HG02981 (cell line): ENCODE measurements at regions not wholly inside any gene's neighbourhood (a gene's known extent, or its start where the extent isn't known, plus 50 kb on each side); places are given as distances from the start of the nearest gene placed in this dataset.
A peak's percentile ranks its signal among the peaks of the same experiment; 100 is the strongest.
"Not testable (repeated sequence)": the region's sequence is repeated elsewhere in the genome, so short reads cannot be mapped to it uniquely, and the experiment has no call there.

Source experiments
- ATAC-seq: cut with Tn5 transposase; IDR thresholded peaks from one replicate; pipeline ENCODE4 v1.9.1; 2021; ENCODE audit warnings: mild to moderate bottlenecking, moderate library complexity; ENCODE audit not compliant: unreplicated experiment

GRCh38 chr1:222189218-222189617 is 358.7 kb downstream of the HHIPL2 start:
- no peak for ATAC-seq

DNA sequence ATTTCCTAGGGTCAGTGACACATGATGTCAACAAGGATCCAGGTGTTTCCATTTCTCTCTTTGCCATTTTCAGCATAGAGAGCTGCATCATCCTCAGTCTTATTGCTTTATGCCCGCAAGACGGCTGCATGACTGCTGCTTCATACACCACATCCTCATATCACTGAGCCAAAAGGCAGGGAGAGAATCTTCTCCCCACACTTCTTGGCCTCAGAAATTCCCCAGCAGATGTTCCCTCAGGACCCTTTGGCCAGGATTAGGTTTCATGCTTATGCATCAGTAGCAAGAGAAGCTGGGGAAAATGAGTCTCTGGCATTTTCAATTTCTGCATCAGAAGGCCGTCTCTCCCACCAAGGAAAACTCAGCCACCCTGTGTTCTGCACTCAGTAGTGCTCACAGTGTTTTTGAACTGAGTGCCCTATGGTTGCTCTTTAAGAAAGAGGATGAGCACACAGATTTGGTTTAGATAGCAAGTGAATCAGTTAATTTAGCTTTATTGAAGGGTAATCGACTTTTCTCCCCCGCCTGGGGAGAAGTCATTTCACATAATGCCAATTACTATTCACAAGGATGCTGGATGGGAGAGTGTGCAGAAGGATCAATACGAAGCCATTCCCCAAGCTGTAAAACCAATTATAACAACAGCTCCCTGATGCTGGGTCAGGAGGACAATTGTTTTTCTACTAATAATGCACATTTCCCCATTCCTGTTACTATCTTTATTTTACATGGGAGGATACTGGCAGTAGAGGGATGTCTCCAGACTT is 360.2 kb downstream of the HHIPL2 start:
- no peak for ATAC-seq

DNA sequence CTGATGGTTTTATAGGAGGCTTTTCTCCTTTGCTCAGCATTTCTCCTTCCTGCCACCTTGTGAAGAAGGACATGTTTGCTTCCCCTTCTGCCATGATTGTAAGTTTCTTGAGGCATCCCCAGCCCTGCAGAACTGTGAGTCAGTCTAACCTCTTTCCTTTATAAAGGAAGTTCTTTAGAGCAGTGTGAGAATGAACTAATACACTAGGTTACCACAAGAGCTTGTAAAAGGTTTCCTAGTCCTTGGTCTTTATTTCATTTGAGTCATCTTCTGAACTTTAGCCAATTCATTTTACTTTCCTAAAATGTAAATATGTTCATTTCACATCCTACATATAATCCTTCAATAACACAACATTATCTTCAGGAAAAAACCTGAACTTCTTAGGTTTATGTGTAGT is 365.3 kb downstream of the HHIPL2 start:
- no peak for ATAC-seq

DNA sequence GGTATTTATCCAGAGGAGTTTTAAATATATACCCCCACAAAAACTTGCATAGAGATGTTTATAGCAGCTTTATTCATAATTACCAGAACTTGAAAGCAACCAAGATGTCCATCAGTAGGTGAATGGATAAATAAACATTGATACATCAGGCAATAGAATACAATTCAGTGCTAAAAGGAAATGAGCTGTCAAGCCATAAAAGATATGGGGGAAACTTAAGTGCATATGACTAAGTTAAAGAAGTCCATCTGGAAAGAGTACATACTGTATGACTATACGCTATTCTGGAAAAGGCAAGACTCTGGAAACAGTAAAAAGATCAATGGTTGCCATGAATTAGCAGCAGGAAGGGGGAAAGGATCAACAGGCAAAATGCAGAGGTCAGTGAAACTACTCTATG is 366.7 kb downstream of the HHIPL2 start:
- no peak for ATAC-seq

GRCh38 chr1:222177496-222177895 is 370.4 kb downstream of the HHIPL2 start:
- ATAC-seq, result not testable (repeated sequence)

DNA sequence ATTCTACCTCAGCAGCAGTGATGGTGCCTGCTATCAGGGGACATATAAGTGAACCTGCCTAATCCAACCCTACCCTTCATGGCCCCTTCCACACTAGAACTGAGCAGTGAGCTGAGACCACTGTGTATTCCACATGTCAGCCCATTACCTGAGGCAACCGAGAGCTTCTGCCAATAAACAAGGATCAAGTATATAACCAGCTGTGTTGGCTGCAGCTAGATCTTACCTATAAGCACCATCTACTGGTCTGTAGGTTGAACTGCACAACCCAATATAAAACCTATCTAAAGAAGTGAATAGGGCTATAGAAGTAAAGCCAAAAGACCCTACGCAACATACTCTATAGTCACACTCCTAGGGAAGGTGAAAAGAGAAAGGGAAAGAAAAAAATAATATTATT is 376.9 kb downstream of the HHIPL2 start:
- peak; percentile 70 for ATAC-seq

- no peak for ATAC-seq
Measured at GRCh38 chr1:222168621-222169020, 379.3 kb downstream of the HHIPL2 start.

DNA sequence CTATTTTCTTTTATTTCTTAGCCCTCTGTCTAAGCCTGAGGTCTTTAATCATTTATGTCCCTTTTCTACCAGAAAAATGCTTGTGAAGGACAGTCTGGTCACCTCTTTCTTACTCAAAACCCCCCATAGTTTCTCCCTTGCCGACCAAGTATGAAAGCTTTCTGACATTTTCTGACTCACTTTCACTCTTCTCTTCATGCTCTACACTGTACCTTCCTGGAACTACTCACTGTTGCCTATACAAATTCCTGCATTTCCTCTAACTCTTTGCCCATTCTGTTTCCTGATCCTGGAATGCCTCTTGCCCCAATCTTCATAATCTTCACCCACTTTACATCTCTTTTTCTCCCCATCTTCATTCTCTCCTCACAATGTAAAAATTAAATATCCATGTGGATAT is 380.0 kb downstream of the HHIPL2 start:
- ATAC-seq, result no peak

DNA sequence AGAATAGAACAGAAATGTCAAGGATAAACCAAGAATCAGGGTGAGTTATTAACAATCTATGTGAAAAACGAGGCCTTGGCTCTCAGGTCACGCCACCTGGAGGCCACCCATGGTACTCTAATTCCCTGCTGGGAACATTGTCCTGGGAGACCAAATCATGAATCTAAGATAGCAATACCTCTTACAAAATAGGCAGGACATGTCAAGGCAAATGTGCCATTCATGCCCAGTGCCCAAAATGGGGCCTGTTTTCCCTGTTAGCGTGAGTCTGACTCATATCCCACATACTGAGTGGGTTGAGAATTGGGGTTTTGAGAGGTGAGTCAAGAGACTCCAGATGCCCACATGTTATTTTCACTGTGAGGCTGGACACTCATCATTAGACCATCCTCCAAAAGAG is 380.8 kb downstream of the HHIPL2 start:
- ATAC-seq, result no peak

- no peak for ATAC-seq
Measured at GRCh38 chr1:222165629-222166028, 382.3 kb downstream of the HHIPL2 start.

DNA sequence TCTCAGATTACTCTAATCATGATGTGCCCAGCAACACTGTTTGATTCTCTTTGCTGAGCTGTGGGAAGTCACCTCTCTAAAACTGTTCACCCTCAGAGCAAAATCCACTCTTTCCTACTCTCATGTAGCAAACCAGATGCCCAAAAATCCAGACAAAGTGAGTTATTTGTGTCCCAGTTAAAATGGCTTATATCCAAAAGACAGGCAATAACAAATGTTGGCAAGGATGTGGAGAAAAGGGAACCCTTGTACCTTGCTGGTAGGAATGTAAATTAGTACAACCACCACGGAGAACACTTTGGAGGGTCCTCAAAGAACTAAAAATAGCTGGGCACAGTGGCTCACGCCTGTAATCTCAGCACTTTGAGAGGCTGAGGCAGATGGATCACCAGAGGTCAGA is 384.0 kb downstream of the HHIPL2 start:
- no peak for ATAC-seq

DNA sequence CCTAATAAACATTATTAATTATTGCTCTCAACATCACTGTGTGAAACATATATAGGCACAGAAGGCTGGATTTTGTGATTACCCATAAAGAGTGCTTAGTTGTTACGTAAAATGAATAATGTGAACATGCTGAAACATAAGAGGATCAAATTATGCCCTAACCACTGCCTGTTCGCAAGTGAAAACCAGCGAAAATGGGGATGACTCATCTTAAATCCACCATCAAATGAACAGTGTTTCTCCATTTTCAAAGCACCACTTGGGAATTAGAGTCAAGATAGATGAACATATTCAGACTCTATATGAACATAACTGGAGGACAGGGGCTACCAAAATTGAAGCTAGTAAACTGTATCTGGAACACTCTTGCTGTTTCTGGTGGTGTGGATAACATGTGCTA is 386.2 kb downstream of the HHIPL2 start:
- ATAC-seq, result no peak

DNA sequence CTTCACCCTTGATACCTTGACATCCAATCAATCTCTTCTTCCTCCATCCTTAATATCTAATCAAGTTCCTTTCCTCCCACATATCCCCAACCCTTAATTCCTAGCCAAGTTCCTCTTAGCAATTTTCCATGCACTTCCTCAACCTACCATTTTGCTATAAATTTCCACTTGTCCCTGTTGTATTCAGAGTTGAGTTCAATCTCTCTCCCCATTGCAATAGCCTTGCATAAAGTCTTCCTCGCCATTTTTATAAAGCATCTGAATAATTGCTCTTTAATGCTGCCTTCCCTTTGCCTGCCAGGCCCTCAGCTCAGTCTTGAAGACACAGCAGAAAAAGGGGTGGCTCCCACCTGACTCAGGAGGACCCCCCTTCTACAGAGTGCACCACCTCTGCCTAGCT is 390.3 kb downstream of the HHIPL2 start:
- ATAC-seq, result no peak

DNA sequence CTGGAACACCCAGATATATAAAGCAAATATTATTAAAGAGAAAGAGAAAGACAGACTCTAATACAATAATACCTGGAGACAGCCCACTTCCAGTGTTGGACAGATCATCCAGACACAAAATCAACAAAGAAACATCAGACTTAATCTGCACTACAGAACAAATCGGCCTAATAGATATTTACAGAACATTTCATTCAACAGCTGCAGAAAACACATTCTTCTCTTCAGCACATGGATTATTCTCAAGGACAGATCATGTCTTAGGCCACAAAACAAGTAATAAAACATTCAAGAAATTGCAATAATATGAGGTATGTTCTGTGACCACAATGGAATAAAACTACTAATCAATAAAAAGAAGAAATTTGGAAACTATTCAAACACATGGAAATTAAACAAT is 398.3 kb upstream of the DUSP10 start:
- no peak for ATAC-seq

DNA sequence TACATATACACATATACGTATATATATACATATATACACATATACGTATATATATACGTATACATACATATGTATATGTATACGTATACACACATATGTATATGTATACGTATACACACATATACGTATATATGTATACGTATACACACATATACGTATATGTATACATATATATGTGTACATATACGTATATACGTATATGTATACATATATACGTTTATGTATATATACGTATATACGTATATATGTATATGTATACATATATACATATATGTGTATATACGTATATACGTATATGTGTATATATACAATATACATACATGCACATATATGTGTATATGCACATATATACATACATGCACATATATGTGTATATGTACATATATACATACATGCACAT is 396.2 kb upstream of the DUSP10 start:
- ATAC-seq, result no peak

- no peak for ATAC-seq
Measured at GRCh38 chr1:222136869-222137268, 395.0 kb upstream of the DUSP10 start.

- ATAC-seq, result no peak
Measured at GRCh38 chr1:222129041-222129440, 387.2 kb upstream of the DUSP10 start.

DNA sequence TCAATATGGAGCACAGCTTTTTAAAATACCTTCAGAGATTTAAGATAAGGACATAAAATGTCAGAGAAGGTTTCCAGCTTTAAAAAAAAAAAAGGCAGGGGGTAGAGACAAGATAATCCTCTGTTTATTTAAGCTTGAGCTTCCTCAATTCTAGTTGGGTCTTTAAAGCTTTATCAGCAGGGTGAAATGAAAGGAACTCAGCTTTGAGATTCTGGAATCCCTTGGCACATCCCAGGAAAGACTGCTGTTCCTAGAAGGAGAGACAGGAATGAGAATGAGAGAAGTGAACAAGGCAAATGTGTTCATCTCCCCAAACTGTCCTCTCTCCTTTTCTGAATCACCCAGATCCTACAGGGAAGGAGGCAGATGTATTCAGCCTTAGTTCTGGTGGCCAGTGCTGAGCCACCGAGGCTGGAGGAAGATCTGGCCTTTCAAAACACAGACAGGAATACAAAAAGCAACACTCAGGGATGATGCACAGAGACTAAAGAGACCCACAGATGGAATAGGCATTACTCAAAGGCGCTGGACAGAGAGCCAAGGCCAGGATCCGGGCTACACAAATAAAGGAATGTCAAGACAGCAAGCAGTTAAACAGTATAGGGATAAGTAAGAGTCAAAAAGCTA is 385.8 kb upstream of the DUSP10 start:
- ATAC-seq, result no peak

DNA sequence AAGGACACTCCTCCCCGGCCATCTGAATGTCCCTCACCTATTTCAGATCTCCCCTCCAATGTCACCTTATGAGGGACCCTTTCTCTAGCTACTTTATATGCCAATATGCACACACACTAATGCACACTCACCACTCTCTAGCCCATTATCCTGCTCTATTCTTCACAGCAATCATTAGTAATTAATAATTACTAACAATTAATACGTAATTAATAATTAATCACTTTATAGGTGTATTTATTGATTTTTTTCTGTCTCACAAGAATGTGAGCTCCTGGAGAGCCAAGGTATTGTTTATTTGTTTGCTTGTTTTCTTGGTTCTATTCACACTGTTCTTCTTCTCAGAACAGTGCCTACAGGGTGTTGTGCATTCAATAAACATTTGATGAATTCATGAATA is 385.2 kb upstream of the DUSP10 start:
- ATAC-seq, result no peak

DNA sequence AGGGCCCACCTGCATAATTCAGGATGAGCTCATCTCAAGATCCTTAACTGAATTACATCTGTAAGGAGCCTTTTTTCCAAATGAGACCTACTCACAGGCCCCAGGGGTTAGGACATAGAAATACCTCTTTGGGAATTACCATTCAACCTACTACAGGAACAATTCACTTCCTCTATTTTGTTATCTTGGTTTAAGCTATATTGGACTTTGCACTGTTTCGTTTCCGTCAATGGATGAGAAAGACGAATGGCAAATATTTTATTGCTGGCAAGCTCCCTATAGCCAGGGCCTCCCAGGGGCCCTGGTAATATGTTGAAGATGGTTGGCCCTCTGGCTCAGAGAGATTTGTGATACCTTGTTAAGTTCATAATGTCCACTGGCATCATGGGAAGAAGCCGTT is 384.2 kb upstream of the DUSP10 start:
- ATAC-seq, result no peak

DNA sequence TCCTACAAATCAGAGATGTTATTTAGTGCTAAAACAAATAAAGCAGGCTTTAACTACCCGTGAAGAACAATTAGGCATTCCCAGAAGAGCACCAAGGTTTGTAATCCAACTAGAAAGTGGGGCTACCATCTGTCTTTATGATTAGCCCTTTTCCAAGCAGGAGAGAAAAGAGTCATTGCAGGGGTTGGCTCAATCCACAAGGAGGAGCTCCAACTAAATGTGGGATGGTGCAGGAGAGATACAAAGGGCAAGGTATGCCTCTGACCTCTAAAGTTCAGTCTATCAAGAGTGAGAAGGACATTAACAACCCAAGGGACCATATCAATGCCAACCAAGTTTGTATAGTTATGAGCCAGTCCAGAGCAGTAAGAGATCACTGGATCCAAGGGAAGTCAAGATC is 382.7 kb upstream of the DUSP10 start:
- ATAC-seq, result no peak

GRCh38 chr1:222123111-222123510 is 381.2 kb upstream of the DUSP10 start:
- ATAC-seq, result no peak

GRCh38 chr1:222117809-222118208 is 375.9 kb upstream of the DUSP10 start:
- no peak for ATAC-seq
